Muscle of back (tissue), 3 donors: ENCODE measurements at regions not wholly inside any gene's neighbourhood (a gene's known extent, or its start where the extent isn't known, plus 50 kb on each side); places are given as distances from the start of the nearest gene placed in this dataset.
A peak's percentile ranks its signal among the peaks of the same experiment; 100 is the strongest.

ENCODE experiments used
- DNase-seq, 3 donors: peaks; one replicate each; pipeline versions ENCODE4 v3.0.0 to v3.0.0-alpha.2; 2013

DNA sequence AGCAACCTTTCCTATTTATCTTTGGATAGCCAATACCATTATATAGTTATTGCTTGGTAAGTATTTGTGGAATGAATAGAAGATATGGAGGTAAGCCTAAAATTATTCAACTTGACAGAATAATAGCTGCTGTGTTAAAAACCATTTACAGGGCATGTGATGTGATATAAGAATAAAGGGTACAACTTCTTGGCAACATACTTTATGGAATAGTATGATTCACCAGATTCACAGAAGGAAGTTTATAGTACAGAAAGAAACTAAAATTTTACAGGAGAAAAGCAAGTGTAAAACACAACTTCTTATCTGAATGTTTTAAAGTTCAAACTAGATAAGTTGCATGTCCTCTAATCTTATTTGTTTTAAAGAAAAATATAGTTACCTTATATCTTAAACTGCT is 186.4 kb upstream of the ZRANB2 start:
- DNase-seq, result no peak

DNA sequence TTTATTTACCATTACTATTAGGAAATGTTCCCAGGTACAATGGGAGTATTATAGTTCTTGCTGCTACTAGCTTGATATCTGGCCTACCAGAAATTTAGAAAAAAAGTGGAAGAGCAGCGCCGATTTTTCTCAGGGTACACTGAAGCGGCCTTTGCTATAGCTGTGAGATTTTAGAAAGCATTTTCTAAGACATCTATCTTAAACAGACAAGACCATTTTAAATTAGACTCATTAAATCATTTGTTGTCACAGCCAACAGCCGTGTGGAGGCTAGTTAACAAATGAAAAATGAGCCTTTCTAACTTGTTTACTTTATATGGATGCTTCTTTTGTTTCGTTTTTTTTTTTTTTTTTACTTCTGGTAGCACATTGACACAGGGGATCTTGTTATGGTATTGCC is 183.2 kb upstream of the ZRANB2 start:
- DNase-seq, result no peak

DNA sequence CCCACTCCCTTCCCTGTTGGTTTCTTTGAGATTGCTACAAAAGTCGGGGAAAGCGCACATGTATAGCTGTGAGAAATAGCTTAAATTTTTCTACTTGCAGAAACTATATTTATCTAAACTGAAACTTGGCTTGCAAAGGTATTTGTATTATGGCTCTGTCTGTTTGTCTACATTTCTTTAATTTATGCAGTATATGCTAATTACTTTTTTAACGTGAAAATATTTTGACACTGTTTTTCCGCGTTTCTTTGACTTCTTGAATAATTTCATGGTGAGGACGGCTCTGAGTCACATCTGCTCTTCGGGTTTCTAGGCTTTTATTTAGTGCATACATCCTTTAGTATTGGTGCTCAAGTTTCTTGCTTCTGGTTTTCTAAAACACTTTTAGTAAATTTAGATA is 182.1 kb upstream of the ZRANB2 start:
- DNase-seq, result no peak

DNA sequence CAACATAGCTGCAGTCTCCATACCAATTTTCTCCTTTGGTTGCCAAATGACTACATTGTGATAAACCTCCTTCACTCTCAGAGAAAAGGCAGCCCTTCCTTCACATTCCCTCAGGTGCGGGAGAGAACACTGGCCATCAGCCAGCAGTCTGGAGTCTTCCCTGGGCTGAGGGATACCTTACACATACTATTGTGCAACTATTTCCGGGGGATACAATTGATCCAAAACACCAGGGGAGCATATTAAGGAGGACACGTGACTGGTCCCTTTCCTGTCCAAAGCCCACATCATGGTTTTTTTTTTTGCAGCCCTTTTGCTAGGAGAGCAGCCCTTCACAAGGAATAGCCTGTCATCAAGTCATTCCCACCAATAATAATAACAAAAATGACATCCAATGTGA is 172.1 kb upstream of the ZRANB2 start:
- no peak for DNase-seq

DNA sequence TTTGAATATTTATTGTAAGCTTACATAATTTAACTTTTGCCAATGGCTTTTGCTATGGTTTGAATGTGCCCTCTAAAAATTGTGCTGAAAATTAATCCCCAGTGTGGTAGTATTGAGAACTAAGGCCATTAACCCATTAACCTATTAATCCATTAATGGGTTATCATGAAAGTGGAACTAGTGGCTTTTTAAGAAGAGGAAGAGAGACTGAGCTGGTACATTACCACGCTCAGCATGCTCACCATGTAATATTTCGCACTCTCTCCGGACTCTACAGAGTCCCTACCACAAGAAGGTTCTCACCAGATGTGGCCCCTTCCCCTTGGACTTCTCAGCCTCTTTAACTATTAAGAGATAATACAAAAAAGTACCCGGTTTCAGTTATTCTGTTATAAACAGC is 164.4 kb upstream of the ZRANB2 start:
- no peak for DNase-seq

DNA sequence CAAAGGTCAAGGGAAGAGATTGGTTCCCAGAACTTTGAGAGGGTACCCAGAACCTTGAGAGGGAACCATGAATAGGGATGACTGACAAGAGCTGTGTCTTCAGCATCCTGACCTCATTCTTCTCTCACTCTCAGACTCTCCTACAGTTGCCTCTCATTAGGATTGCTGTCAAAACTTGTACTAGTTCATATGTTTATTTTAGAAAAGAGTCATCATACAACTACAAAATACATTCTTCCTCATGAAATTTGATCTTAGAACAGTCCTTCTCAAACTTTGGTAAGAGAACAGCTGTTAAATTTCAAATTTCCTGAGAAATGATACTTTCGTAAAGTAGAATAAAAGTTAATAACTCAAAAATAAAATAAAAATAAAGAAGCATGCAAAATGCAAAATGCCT is 161.4 kb upstream of the ZRANB2 start:
- DNase-seq, result no peak

DNA sequence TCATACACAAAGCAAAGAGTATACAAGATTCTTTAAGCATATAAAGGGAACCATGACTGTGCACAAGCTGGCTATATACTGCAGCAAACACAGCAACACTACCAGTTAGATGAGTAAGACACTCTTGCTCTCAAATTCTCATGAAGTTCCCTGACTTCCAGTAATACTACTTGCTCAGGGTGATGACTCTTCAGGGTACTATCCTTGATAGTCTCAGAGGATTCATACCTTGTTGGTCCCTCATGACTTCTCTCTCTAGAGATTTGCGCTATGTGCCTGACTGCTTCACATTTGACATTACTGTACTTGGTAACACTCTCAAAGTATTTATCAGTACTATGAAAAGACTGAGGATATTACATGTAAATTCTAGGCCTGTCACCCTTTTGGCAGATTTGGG is 159.8 kb upstream of the ZRANB2 start:
- no peak for DNase-seq

DNA sequence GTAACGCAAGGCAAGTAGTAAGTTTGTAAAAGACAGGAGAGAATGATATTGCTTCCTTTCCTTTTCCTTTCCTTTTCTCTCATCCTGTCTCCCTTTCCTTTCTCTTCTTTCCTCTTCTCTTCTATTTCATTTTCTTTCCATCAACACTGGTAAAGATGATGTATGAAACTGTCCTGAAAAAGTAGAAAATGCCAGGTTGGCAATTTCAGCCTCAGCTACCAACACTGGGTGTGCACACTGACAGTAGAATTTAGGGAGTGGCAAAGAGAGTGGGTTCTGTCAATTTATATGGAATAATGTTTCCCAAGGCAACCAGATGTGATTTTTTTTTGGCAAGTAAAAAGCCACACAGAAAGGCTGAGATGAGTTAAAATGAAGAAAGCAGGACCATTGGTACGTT is 155.7 kb upstream of the ZRANB2 start:
- DNase-seq, result no peak

DNA sequence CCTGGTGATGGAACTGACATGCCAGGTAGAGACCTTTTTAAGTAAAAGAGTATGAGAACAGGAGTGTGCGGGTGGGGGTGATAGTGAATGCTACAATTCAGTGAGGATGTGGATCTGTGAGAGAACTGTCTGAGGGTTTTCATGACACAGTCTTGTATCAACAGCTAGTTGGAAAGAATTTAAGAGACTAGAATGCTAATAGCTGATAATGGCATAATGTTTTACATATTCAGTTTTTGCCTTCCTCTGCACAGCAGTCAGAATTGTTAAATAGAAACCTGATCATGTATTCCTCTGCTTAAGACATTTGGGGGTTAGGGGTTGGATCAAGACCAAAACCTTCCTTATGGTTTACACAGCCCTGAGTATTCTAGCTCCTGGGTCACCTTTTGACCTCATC is 152.8 kb upstream of the ZRANB2 start:
- peak in 1 of 3 donors; percentile 11 for DNase-seq

DNA sequence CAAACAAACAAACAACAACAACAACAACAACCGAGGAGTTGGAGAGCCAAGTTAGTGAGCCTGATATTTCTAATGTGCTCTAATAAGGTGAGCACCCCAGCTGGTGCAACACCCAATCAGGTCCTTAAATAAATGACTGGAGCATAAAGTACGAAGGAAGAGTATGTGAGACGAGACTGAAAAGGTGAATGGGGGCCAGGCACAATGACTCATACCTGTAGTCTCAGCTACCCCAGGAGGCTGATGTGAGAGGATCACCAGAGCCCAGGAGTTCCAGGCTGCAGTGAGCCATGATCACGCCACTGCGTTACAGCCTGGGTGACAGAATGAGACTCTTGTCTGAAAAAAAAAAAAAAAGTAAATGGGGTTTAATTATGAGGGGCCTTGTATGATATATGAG is 152.0 kb upstream of the ZRANB2 start:
- DNase-seq, result no peak

DNA sequence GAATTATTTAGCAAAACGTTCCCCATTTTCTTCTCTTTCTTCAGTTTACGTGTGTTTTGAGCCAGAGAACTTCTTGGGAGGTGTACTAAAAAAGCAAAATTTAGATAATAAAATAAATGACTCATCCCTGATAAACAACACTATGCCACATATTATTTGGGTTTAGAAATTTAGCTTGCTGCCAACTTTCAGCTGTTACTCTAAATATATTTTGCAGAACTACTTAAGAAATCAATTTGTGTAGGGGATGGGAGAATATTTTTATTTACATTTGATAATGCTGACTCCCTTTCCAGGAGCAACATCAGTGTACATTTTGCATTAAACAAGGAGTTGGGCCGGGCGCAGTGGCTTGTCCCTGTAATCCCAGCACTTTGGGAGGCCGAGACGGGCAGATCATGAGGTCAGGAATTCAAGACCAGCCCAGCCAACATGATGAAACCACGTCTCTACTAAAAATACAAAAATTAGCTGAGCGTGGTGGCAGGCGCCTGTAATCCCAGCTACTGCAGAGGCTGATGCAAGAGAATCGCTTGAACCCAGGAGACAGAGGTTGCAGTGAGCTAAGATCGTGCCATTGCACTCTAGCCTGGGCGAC is 151.4 kb upstream of the ZRANB2 start:
- DNase-seq, result no peak

DNA sequence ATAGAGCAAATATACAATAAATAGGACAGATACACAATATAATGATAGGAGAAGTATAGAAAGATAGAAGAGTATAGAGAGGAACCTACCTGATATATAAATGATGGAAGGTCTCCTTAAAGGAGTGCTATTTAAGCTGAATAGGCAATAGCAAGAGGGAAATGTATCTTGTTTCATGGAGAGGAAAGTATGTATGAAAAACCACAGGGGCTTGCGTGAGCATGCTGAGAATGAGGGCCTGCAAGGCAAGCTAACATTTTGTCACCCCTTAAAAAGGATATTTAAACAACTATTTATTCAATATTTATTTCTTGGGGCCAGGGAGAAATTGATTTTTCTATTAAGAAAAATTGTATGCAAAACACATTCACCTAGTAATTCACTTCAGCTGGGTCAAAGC is 150.9 kb upstream of the ZRANB2 start:
- DNase-seq, result no peak

DNA sequence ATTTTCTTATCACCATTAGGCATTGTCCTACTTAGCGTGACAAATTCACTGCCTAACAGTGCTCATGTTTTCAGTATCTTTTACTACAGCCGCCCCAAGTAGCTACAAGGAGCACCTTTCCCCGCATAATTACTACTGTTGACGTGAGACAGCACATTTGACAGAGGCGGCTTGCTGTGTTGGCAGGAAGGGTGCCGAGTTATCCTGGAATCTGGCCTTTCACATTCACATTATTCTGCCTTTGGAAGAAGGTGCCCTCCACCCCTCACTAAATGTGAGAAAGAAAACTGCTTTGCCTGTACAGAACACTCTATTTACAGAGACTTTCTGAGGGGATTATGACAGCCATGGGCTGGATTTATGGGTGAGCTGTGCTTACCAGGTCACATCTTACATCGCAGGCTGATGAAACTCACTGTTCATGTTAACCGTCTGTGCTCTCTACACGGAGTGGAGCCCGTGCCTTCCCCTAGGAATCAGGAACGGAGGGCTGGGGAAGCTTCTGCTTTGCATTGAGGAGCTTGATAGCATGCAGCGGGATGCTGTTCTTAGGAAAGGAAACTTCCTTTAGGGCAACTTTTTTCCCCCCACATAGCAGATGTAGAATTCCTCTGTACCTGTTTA is 148.0 kb upstream of the ZRANB2 start:
- DNase-seq, result peak in 1 of 3 donors; percentile 8

DNA sequence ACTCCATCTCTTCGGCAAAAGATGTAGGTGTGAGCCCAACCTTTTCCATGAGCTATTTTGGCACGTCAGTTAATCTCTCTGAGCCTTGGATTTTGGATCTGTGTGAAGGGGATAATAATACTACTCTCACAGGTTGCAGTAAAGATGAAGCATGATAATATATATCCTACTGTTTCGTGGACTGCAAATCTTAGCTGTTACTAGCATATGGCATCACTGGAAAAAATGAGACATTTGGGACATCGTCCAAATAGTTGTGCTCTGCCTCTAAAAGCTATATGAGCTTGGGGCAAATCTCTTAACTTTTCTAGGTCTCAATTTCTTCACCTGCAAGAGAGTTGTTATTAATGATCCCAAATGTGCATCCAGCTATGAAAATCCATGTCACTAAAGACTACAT is 147.4 kb upstream of the ZRANB2 start:
- peak in 1 of 3 donors; percentile 13 for DNase-seq

DNA sequence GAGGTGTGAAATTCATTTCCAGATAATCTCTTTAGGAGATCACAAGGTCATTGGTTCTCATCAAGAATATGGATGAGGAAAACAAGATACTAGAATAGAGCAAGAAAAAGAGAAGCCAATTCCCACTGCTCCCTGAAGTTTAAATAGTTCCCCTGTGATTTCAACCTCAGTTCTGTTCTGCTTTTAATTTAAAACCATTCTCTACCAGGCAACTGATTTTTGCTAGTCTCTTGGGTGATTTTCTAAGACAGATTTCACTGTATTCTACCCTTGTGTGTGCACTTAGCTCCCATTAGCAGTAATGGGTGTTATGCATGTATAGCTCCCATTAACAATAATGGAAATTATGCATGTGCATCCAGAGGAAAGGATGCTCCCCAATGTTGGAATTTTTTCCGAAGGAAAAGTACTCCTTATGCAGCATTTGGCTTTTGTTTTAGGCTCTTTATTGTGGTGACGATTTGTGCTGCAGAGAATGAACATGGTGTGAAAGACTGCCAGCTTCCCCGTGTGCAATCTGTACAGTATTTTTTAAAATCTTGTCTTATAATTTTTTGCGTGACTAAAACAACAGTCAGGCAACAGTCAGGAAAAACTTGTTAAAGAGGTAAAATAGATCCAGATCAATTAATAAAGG is 144.0 kb upstream of the ZRANB2 start:
- peak in 1 of 3 donors; percentile 16 for DNase-seq

DNA sequence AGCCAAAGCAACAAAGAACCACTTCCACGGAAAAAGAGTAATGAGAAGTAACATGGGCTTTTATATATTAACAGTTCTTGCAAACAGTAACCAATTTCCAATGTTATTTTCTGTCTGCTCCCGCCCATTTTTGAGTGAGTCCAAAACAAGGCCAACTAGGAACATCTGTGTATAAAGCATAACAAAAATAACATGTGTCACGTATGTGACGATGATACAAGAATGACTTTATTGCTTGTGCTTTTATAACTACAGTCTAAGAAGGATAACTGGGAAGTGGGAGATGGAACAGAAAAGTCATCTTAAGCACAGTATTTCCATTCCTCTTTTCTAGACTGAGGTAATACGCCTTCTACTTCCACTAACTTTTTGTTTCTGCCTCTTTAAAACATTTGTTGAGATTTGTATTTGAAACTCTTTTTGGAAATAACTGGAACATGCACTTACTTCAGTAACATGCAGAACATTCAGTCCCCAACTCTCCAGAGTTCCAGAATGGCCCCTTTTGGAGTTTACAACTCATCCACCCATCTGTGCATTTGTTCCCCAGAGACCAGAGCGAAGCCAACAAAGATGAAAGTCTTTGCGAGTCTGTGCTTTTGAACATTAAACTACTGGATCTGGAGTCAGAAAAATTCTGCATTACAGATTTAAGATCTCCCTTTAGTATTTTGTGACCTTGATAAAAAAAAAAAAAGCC is 143.0 kb upstream of the ZRANB2 start:
- DNase-seq, result peak; percentile 13 to 69 (median 18)

DNA sequence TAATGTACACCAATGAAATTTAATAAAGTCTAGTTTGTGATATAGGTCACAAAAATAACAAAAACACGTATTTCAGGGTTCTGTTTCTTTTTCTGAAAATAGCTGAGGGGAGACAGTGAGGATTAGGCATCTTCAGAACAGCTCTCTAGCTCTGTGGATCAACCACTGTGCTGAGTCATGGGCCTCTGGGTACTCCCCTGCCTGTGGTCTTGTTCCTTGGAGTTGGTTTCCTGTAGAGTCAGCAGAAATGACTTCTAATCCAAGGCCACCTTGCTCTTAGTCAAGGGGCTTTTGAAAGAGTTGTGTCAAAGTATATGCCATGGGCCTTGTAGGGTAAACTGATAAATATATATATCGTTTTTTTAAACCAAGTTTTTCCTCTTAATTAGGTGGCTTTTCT is 141.8 kb upstream of the ZRANB2 start:
- DNase-seq, result no peak

DNA sequence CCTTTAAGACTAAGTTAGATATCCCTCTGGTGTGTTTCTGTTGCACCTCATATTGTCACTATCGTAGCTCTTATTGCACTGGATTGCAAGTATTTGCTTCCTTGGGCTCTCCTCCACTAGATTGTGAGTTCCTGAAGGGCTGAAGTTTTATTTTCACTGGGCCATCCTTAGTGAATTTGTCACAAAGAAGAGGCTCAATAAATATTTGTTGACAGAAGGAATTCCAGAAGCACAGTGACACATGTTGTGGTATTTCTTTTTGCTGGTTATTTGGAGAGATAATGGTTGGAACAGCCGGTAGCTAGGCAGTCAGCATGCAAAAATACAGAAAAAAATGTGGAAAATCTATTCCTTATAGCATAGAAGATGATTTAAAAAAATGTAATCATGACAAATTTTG is 129.9 kb upstream of the ZRANB2 start:
- no peak for DNase-seq

DNA sequence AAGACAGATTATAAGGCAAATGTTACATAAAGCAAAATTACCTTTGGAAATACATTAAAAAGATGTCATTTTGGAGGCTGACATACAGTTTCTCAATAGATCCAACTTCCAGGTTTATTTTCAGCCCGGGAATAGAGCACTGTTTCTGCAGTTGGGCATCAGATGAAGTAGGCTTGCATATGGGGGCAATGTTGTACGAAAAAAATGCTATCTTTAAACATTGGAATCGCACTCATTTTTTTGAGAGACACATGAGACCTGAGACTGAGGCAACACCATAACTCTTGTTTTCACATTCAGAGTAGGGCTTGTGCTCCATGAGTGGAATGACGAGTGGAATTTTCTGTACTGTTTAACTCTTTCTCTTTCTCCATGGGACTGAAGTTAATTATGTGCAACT is 122.4 kb upstream of the ZRANB2 start:
- DNase-seq, result no peak

DNA sequence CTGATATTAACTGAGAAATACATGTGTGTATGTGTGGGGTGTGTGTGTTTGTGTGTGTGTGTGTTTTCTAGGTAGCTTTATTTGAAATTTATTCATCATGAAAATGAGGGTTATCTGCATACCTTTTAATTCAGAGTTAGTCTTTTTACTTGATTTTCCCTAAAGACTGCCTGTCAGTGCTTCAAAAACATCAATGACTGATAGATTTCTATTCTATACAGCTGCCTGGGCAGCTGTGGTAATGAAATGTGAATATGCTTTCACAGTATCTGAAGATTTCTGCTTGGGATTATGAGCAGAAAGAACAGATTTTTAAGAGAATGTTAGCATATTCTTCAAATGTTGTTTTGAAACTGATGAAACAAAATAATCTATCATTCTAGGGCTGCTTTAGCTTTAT is 119.7 kb upstream of the ZRANB2 start:
- DNase-seq, result no peak

DNA sequence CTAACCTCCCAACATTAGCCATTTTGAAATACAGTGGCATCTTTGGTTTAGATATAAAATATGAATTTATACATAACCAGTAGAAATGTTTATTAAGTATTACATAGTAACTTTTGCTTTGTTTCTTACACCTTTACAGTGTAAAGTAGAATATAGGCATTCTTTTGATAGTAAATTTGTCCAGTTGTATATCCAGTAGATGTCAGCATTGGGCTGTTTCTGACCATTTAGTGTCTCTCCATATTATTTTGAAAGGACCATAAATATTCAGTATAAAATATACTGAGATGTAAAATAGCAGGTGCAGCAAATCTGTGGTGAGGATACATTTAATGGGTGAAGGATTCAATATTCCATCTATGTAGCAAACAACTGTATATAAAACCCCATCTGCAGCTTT is 115.8 kb upstream of the ZRANB2 start:
- peak; percentile 13 to 52 (median 31) for DNase-seq

DNA sequence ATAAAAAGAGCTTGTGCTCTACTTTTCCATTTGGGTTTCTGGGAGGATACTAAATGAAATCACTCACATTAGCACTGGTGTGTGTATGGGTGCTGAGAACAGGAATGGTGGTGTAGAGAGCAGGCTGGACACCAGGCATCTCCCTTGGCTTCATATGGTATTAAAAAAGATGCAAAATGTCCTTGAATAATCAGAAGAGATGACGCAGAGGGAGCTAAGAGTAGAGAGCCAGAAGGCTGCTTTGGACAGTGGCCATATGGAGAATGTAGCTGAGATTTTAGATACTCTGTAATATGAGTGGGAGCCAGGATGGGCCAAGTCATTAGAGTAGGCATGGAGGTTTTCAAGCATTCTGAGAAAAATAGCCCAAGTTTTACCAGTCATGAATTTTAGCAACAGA is 112.3 kb upstream of the ZRANB2 start:
- DNase-seq, result no peak

DNA sequence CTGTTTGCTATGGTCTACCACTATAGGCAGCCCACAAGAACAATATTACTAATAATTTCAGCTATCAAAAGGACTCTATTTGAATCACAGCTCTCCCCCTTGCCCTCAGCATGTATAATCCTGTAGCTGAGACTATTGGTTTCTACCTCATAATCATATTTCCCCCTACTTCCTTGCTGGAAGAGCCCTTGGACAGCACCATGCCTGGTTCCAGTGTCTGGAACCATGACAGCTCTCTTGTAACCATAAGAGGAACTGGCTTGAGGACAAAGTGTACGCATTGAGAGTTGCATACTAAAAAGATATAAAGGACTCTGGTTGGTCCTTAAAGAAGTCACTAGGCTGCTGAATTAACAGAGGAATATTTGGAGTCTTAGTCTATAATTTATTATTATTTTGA is 110.7 kb upstream of the ZRANB2 start:
- no peak for DNase-seq
